A549 (cell line): ENCODE measurements at regions not wholly inside any gene's neighbourhood (a gene's known extent, or its start where the extent isn't known, plus 50 kb on each side); places are given as distances from the start of the nearest gene placed in this dataset.

ENCODE experiments used
- ATAC-seq, 2 experiments: fragments of 200-7000 bp in 1 of 2; fragments of >200 bp in 1 of 2; cut with Nextera tagmentation in 1 of 2; cut with Tn5 transposase in 1 of 2; 3 replicates each; pipeline versions ENCODE4 v1.8.0 to v1.9.1; 2018 to 2020; ENCODE audit warnings: mild to moderate bottlenecking in 1 of 2, moderate library complexity in 1 of 2
- CTCF ChIA-PET: fragments of 300-600 bp; sonication (Branson Sonifier 250); formaldehyde crosslinking; extraction: SDS; loops from one replicate; lab custom pipeline; 2021; ENCODE audit warnings: antibody characterized with exemption, inconsistent platforms; lab: Yijun Ruan, JAX
- POLR2A ChIA-PET: fragments of 350-600 bp; formaldehyde crosslinking; extraction: SDS; loops from one replicate; lab custom pipeline; 2021; ENCODE audit warnings: antibody characterized with exemption, inconsistent platforms; lab: Yijun Ruan, JAX
- DNase-seq, 2 experiments: peaks; one replicate each; pipeline versions ENCODE4 v3.0.0 to v3.0.0-alpha.2; 2011 to 2016; ENCODE audit warnings: low read depth in 1 of 2, low spot score in 1 of 2
- FAIRE-seq: peaks from 2 replicates; lab custom pipeline; 2011; peaks lifted over from hg19 to GRCh38; lab: Jason Lieb, UNC
- H3K27ac ChIP-seq, 2 experiments: fragments of >200 bp; sonication (Bioruptor Twin); formaldehyde crosslinking; 3 replicates each; pipeline ENCODE4 v1.5.1; 2016 to 2017
- H3K4me1 ChIP-seq: fragments of >200 bp; sonication (Bioruptor Twin); formaldehyde crosslinking; 3 replicates; pipeline ENCODE4 v1.6.1; 2016
- H3K4me2 ChIP-seq: fragments of >200 bp; sonication (Bioruptor Twin); formaldehyde crosslinking; 3 replicates; pipeline ENCODE4 v1.6.1; 2016
- H3K4me3 ChIP-seq: fragments of >200 bp; sonication (Bioruptor Twin); formaldehyde crosslinking; 3 replicates; pipeline ENCODE4 v1.5.1; 2016
- H3K9me3 ChIP-seq: fragments of >200 bp; sonication (Bioruptor Twin); formaldehyde crosslinking; 3 replicates; pipeline ENCODE4 v1.6.1; 2016
- CBX8 ChIP-seq: fragments of 200-600 bp; sonication (generic); IDR thresholded peaks from 2 replicates; pipeline ENCODE4 v1.6.1; 2016
- CTCF ChIP-seq: fragments of >200 bp; sonication (Bioruptor Twin); formaldehyde crosslinking; IDR thresholded peaks from 3 replicates; pipeline ENCODE4 v1.5.1; 2016
- E2F6 ChIP-seq: IDR thresholded peaks from 2 replicates; pipeline ENCODE4 v1.6.1; 2012; ENCODE audit warnings: low read depth, borderline replicate concordance
- ELK1 ChIP-seq: fragments of 150-350 bp; IDR thresholded peaks from 2 replicates; pipeline ENCODE4 v1.6.1; 2014; ENCODE audit warnings: low read depth, mild to moderate bottlenecking, low read length
- EP300 ChIP-seq, 2 experiments: fragments of >200 bp; sonication (Bioruptor Twin); formaldehyde crosslinking; IDR thresholded peaks; 2 replicates in 1 of 2; 3 replicates in 1 of 2; pipeline ENCODE4 v1.6.1; 2016 to 2017
- ESRRA ChIP-seq: fragments of 150-350 bp; IDR thresholded peaks from 2 replicates; pipeline ENCODE4 v1.6.1; 2014; ENCODE audit warnings: mild to moderate bottlenecking, low read length, borderline replicate concordance
- FOXS1 ChIP-seq: fragments of 250-450 bp; sonication (Bioruptor Pico); IDR thresholded peaks from 2 replicates; pipeline ENCODE4 v1.5.0; 2020; ENCODE audit warnings: mild to moderate bottlenecking, moderate library complexity
- HES2 ChIP-seq: fragments of >200 bp; sonication (Bioruptor Twin); formaldehyde crosslinking; IDR thresholded peaks from 2 replicates; pipeline ENCODE4 v1.6.1; 2016
- HEYL ChIP-seq: fragments of 250-450 bp; sonication (Bioruptor Pico); IDR thresholded peaks from 2 replicates; pipeline ENCODE4 v1.8.0; 2021; ENCODE audit warnings: mild to moderate bottlenecking, moderate library complexity
- HMGXB4 ChIP-seq: fragments of 250-450 bp; sonication (Bioruptor Pico); IDR thresholded peaks from 2 replicates; pipeline ENCODE4 v1.5.0; 2021; ENCODE audit warnings: mild to moderate bottlenecking, moderate library complexity, borderline replicate concordance
- HOXA7 ChIP-seq: fragments of 250-450 bp; sonication (Bioruptor Pico); IDR thresholded peaks from 2 replicates; pipeline ENCODE4 v1.5.0; 2020; ENCODE audit warnings: mild to moderate bottlenecking, moderate library complexity
- HOXB5 ChIP-seq: fragments of 250-450 bp; sonication (Bioruptor Pico); IDR thresholded peaks from 2 replicates; pipeline ENCODE4 v1.5.0; 2020; ENCODE audit warnings: mild to moderate bottlenecking, moderate library complexity
- MAFK ChIP-seq: fragments of 450-650 bp; IDR thresholded peaks from 2 replicates; pipeline ENCODE4 v1.6.1; 2014; ENCODE audit not compliant: partially characterized antibody
- MYC ChIP-seq: IDR thresholded peaks from 2 replicates; pipeline ENCODE4 v1.6.1; 2012; ENCODE audit warnings: mild to moderate bottlenecking, inconsistent platforms, low read length, improper control_type of control experiment, borderline replicate concordance
- NFE2L2 ChIP-seq: fragments of 150-350 bp; conservative IDR thresholded peaks from 2 replicates; pipeline ENCODE4 v1.6.1; 2014; ENCODE audit warnings: low read length
- PBX3 ChIP-seq: IDR thresholded peaks from 2 replicates; pipeline ENCODE4 v1.6.1; 2012
- PHF8 ChIP-seq: fragments of 200-600 bp; sonication (generic); IDR thresholded peaks from 2 replicates; pipeline ENCODE4 v1.6.1; 2016; ENCODE audit warnings: low read depth, mild to moderate bottlenecking, antibody characterized with exemption, moderate library complexity, borderline replicate concordance
- RARB ChIP-seq: fragments of 250-450 bp; sonication (Bioruptor Pico); IDR thresholded peaks from 2 replicates; pipeline ENCODE4 v1.8.0; 2021; ENCODE audit warnings: mild to moderate bottlenecking, moderate library complexity
- RFX5 ChIP-seq: fragments of 450-650 bp; IDR thresholded peaks from 2 replicates; pipeline ENCODE4 v1.7.1; 2014; ENCODE audit warnings: antibody characterized with exemption, mild to moderate bottlenecking, moderate library complexity
- RNF2 ChIP-seq: fragments of 200-600 bp; sonication (generic); IDR thresholded peaks from 2 replicates; pipeline ENCODE4 v1.6.1; 2016; ENCODE audit warnings: low read depth, mild to moderate bottlenecking, antibody characterized with exemption, moderate library complexity, borderline replicate concordance
- ZC3H11A ChIP-seq: fragments of 450-650 bp; IDR thresholded peaks from 2 replicates; pipeline ENCODE4 v1.6.1; 2014; ENCODE audit warnings: antibody characterized with exemption, mild to moderate bottlenecking
- WGBS: methylation state at CpG from one replicate; pipeline ENCODE4 v1.1.6; 2017; ENCODE audit errors: missing lambda C conversion rate; 5-methylcytosine and 5-hydroxymethylcytosine counted together

GRCh38 chr2:167400546-167400945 is 512.3 kb downstream of the XIRP2 start:
- 15% methylated on average over 2 of the region's 2 CpGs for WGBS
- DNase-seq (no peak), FAIRE-seq (no peak), ATAC-seq (no peak)
- no peak for TF ChIP-seq MAFK
- ChIA-PET CTCF (interaction anchor here (1.0 to 1.2 kb wide), 2 partner anchors 9 to 17 kb away, joined by 3 read pairs; no protein-coding TSS in a partner anchor), POLR2A (no interaction called here)
- Histone ChIP-seq H3K4me2 (no peak overlapping the region), H3K27ac (no peak overlapping the region), H3K9me3 (no peaks in the 10 kb centered on the region), H3K4me3 (no peak overlapping the region), H3K4me1 (no peaks in the 10 kb centered on the region)

- 5% methylated on average over 3 of the region's 3 CpGs for WGBS
- POLR2A ChIA-PET, result no interaction called here
- no peak overlapping the region for H3K4me2 ChIP-seq
- H3K27ac ChIP-seq, result no peak overlapping the region
- H3K4me1 ChIP-seq, result no peaks in the 10 kb centered on the region
- FAIRE-seq (no peak), ATAC-seq (no peak), DNase-seq (no peak)
- CTCF ChIA-PET, result no interaction called here
- no peaks in the 10 kb centered on the region for H3K9me3 ChIP-seq
- H3K4me3 ChIP-seq, result no peak overlapping the region
- TF ChIP-seq HEYL (no peak), PBX3 (no peak), MYC (no peak)
Observed at GRCh38 chr2:167398873-167399272, 510.6 kb downstream of the XIRP2 start.

- Histone ChIP-seq H3K27ac (no peak overlapping the region), H3K4me3 (no peak overlapping the region), H3K9me3 (no peaks in the 10 kb centered on the region), H3K4me2 (no peak overlapping the region), H3K4me1 (no peaks in the 10 kb centered on the region)
- ATAC-seq, result no peak
- 17% methylated on average over 1 of the region's 1 CpG for WGBS
- CTCF ChIA-PET, result no interaction called here
- FAIRE-seq, result no peak
- no peak for DNase-seq
- no peak for TF ChIP-seq ELK1
- TF ChIP-seq FOXS1 (CRISPR knock-in tag), result no peak
- TF ChIP-seq PHF8, result no peak
- TF ChIP-seq ZC3H11A, result no peak
- no peak for TF ChIP-seq RNF2
- no peak for TF ChIP-seq MYC
- TF ChIP-seq NFE2L2, result no peak
- no peak for TF ChIP-seq RFX5
- TF ChIP-seq EP300 (IDR thresholded peaks at IDR 0.05), result no peak
- no peak for TF ChIP-seq HES2
- no peak for TF ChIP-seq HOXA7 (CRISPR knock-in tag)
- no peak for TF ChIP-seq HOXB5 (CRISPR knock-in tag)
- TF ChIP-seq PBX3, result no peak
- POLR2A ChIA-PET, result no interaction called here
Observed at GRCh38 chr2:167388901-167389300, 500.6 kb downstream of the XIRP2 start.

GRCh38 chr2:167388497-167388896 is 500.2 kb downstream of the XIRP2 start:
- TF ChIP-seq CTCF (no peak), ESRRA (no peak), HMGXB4 (CRISPR knock-in tag) (no peak), E2F6 (no peak), RARB (CRISPR knock-in tag) (no peak), CBX8 (no peak)
- no peaks in the 10 kb centered on the region for H3K4me1 ChIP-seq
- no peak overlapping the region for H3K4me3 ChIP-seq
- POLR2A ChIA-PET, result no interaction called here
- ATAC-seq, result no peak
- no peak for DNase-seq
- no peak overlapping the region for H3K27ac ChIP-seq
- H3K9me3 ChIP-seq, result no peaks in the 10 kb centered on the region
- CTCF ChIA-PET, result no interaction called here
- no peak for FAIRE-seq
- 29% methylated on average over 2 of the region's 2 CpGs for WGBS
- H3K4me2 ChIP-seq, result no peak overlapping the region
